ENCODE measurements at regions not wholly inside any gene's neighbourhood (a gene's known extent, or its start where the extent isn't known, plus 50 kb on each side); places are given as distances from the start of the nearest gene placed in this dataset.

GRCh38 chr2:18841248-18842150 is 252.1 kb upstream of the NT5C1B start:
- Histone ChIP-seq H3K4me2 (ENCODE audit: low read length) (no peak overlapping the region), H3K27ac (ENCODE audit: low read depth, low read length) (no peak overlapping the region), H3K9me3 (ENCODE audit: control insufficient read depth, insufficient read depth, low read length) (no peaks in the 10 kb centered on the region), H3K4me3 (ENCODE audit: low read length) (no peak overlapping the region), H3K36me3 (ENCODE audit: control insufficient read depth, low read length) (no peaks in the 10 kb centered on the region), H4K20me1 (ENCODE audit: control insufficient read depth, insufficient read depth, low read depth, low read length) (no peaks in the 10 kb centered on the region), H3K27me3 (ENCODE audit: control insufficient read depth, low read length) (no peaks in the 10 kb centered on the region), H3K9me2 (replicated peaks; ENCODE audit: control insufficient read depth, low read length) (no peaks in the 10 kb centered on the region), H3K79me2 (ENCODE audit: control insufficient read depth, low read length) (no peaks in the 10 kb centered on the region), H3K4me1 (ENCODE audit: control insufficient read depth, low read length) (no peaks in the 10 kb centered on the region), H3F3A (ENCODE audit: control insufficient read depth, insufficient read depth) (no peaks in the 10 kb centered on the region)
- TF ChIP-seq CTCF (IDR thresholded peaks at IDR 0.05; ENCODE audit: low read depth, low read length, poor library complexity, severe bottlenecking) (no peak), EZH2phosphoT487 (IDR thresholded peaks at IDR 0.05; ENCODE audit: borderline replicate concordance, low read length) (no peak)

GRCh38 chr2:18837240-18837639 is 247.9 kb upstream of the NT5C1B start:
- no peak overlapping the region for H3K4me3 ChIP-seq (ENCODE audit: low read length)
- no peaks in the 10 kb centered on the region for H3K4me1 ChIP-seq (ENCODE audit: control insufficient read depth, low read length)
- no peaks in the 10 kb centered on the region for H3K79me2 ChIP-seq (ENCODE audit: control insufficient read depth, low read length)
- no peaks in the 10 kb centered on the region for H3K9me3 ChIP-seq (ENCODE audit: control insufficient read depth, insufficient read depth, low read length)
- no peak for TF ChIP-seq CTCF (IDR thresholded peaks at IDR 0.05; ENCODE audit: low read depth, low read length, poor library complexity, severe bottlenecking)
- no peak for TF ChIP-seq EZH2phosphoT487 (IDR thresholded peaks at IDR 0.05; ENCODE audit: borderline replicate concordance, low read length)
- no peaks in the 10 kb centered on the region for H3K27me3 ChIP-seq (ENCODE audit: control insufficient read depth, low read length)
- H3K36me3 ChIP-seq (ENCODE audit: control insufficient read depth, low read length), result no peaks in the 10 kb centered on the region
- H3K27ac ChIP-seq (ENCODE audit: low read depth, low read length), result no peak overlapping the region
- H3F3A ChIP-seq (ENCODE audit: control insufficient read depth, insufficient read depth), result no peaks in the 10 kb centered on the region
- H4K20me1 ChIP-seq (ENCODE audit: control insufficient read depth, insufficient read depth, low read depth, low read length), result no peaks in the 10 kb centered on the region
- H3K4me2 ChIP-seq (ENCODE audit: low read length), result no peak overlapping the region
- no peaks in the 10 kb centered on the region for H3K9me2 ChIP-seq (replicated peaks; ENCODE audit: control insufficient read depth, low read length)

GRCh38 chr2:18836436-18836835 is 247.1 kb upstream of the NT5C1B start:
- H3K27me3 ChIP-seq (ENCODE audit: control insufficient read depth, low read length), result no peaks in the 10 kb centered on the region
- no peak overlapping the region for H3K4me3 ChIP-seq (ENCODE audit: low read length)
- H3K9me2 ChIP-seq (replicated peaks; ENCODE audit: control insufficient read depth, low read length), result no peaks in the 10 kb centered on the region
- H3K36me3 ChIP-seq (ENCODE audit: control insufficient read depth, low read length), result no peaks in the 10 kb centered on the region
- H3F3A ChIP-seq (ENCODE audit: control insufficient read depth, insufficient read depth), result no peaks in the 10 kb centered on the region
- H3K4me2 ChIP-seq (ENCODE audit: low read length), result no peak overlapping the region
- no peaks in the 10 kb centered on the region for H3K9me3 ChIP-seq (ENCODE audit: control insufficient read depth, insufficient read depth, low read length)
- H3K4me1 ChIP-seq (ENCODE audit: control insufficient read depth, low read length), result no peaks in the 10 kb centered on the region
- no peaks in the 10 kb centered on the region for H3K79me2 ChIP-seq (ENCODE audit: control insufficient read depth, low read length)
- TF ChIP-seq EZH2phosphoT487 (IDR thresholded peaks at IDR 0.05; ENCODE audit: borderline replicate concordance, low read length), result no peak
- TF ChIP-seq CTCF (IDR thresholded peaks at IDR 0.05; ENCODE audit: low read depth, low read length, poor library complexity, severe bottlenecking), result no peak
- no peaks in the 10 kb centered on the region for H4K20me1 ChIP-seq (ENCODE audit: control insufficient read depth, insufficient read depth, low read depth, low read length)
- no peak overlapping the region for H3K27ac ChIP-seq (ENCODE audit: low read depth, low read length)

All from DOHH2 (cell line).